ENCODE measurements at regions not wholly inside any gene's neighbourhood (a gene's known extent, or its start where the extent isn't known, plus 50 kb on each side); places are given as distances from the start of the nearest gene placed in this dataset.

GRCh38 chr9:36479101-36479500, 79.0 kb upstream of the RNF38 start:
- TF ChIP-seq, protein P1, sequence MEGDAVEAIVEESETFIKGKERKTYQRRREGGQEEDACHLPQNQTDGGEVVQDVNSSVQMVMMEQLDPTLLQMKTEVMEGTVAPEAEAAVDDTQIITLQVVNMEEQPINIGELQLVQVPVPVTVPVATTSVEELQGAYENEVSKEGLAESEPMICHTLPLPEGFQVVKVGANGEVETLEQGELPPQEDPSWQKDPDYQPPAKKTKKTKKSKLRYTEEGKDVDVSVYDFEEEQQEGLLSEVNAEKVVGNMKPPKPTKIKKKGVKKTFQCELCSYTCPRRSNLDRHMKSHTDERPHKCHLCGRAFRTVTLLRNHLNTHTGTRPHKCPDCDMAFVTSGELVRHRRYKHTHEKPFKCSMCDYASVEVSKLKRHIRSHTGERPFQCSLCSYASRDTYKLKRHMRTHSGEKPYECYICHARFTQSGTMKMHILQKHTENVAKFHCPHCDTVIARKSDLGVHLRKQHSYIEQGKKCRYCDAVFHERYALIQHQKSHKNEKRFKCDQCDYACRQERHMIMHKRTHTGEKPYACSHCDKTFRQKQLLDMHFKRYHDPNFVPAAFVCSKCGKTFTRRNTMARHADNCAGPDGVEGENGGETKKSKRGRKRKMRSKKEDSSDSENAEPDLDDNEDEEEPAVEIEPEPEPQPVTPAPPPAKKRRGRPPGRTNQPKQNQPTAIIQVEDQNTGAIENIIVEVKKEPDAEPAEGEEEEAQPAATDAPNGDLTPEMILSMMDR (IDR thresholded peaks at IDR 0.05 in 2 of 3, conservative IDR thresholded peaks at IDR 0.05 in 1 of 3; ENCODE audit: borderline replicate concordance in 1 of 3, insufficient read depth in 1 of 3, low read depth in 2 of 3, low read length in 2 of 3), result no peak
- TF ChIP-seq CBX3 (IDR thresholded peaks at IDR 0.05; ENCODE audit: low read depth) (no peak), ATF3 (IDR thresholded peaks at IDR 0.05) (no peak), JUND (IDR thresholded peaks at IDR 0.05) (no peak), POLR2AphosphoS5 (IDR thresholded peaks at IDR 0.05; ENCODE audit: low read depth, low read length) (no peak), EZH2phosphoT487 (IDR thresholded peaks at IDR 0.05; ENCODE audit: borderline replicate concordance) (no peak)
- TF ChIP-seq, protein P2, sequence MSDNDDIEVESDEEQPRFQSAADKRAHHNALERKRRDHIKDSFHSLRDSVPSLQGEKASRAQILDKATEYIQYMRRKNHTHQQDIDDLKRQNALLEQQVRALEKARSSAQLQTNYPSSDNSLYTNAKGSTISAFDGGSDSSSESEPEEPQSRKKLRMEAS (IDR thresholded peaks at IDR 0.05), result no peak

Data from HCT116 (cell line).